HEK293T (cell line): ENCODE measurements at regions not wholly inside any gene's neighbourhood (a gene's known extent, or its start where the extent isn't known, plus 50 kb on each side); places are given as distances from the start of the nearest gene placed in this dataset.

Experiments
- CTCF ChIA-PET: fragments of 350-600 bp; formaldehyde crosslinking; extraction: SDS; loops from one replicate; lab custom pipeline; 2021; ENCODE audit warnings: antibody characterized with exemption, inconsistent platforms; lab: Yijun Ruan, JAX
- POLR2A ChIA-PET: fragments of 350-600 bp; formaldehyde crosslinking; extraction: SDS; loops from one replicate; lab custom pipeline; 2020; ENCODE audit warnings: antibody characterized with exemption, inconsistent platforms; lab: Yijun Ruan, JAX
- DNase-seq: peaks from one replicate; pipeline ENCODE4 v3.0.0; 2012; ENCODE audit warnings: mixed read lengths; ENCODE audit errors: extremely low spot score
- ARNT ChIP-seq: fragments of 450-650 bp; IDR thresholded peaks from 2 replicates; pipeline ENCODE4 v1.6.1; 2017; ENCODE audit warnings: mild to moderate bottlenecking
- BHLHE40 ChIP-seq: fragments of 450-650 bp; IDR thresholded peaks from 2 replicates; pipeline ENCODE4 v1.6.1; 2016; ENCODE audit warnings: mild to moderate bottlenecking, moderate library complexity, borderline replicate concordance
- CTBP1 ChIP-seq: fragments of 450-650 bp; IDR thresholded peaks from 2 replicates; pipeline ENCODE4 v1.6.1; 2016; ENCODE audit warnings: borderline replicate concordance
- ELF4 ChIP-seq: fragments of 450-650 bp; IDR thresholded peaks from 2 replicates; pipeline ENCODE4 v1.6.1; 2017; ENCODE audit warnings: antibody characterized with exemption
- FOXA1 ChIP-seq: fragments of 450-650 bp; IDR thresholded peaks from 2 replicates; pipeline ENCODE4 v1.6.1; 2016; ENCODE audit warnings: mild to moderate bottlenecking
- FOXK2 ChIP-seq: fragments of 450-650 bp; IDR thresholded peaks from 2 replicates; pipeline ENCODE4 v1.6.1; 2016; ENCODE audit warnings: mild to moderate bottlenecking
- FOXM1 ChIP-seq: fragments of 450-650 bp; IDR thresholded peaks from 2 replicates; pipeline ENCODE4 v1.6.1; 2017; ENCODE audit warnings: mild to moderate bottlenecking, borderline replicate concordance
- HDGF ChIP-seq: fragments of 450-650 bp; IDR thresholded peaks from 2 replicates; pipeline ENCODE4 v1.6.1; 2017; ENCODE audit warnings: antibody characterized with exemption, borderline replicate concordance
- L3MBTL2 ChIP-seq: fragments of 450-650 bp; conservative IDR thresholded peaks from 2 replicates; pipeline ENCODE4 v1.6.1; 2016; ENCODE audit warnings: mild to moderate bottlenecking
- LEF1 ChIP-seq: fragments of 450-650 bp; IDR thresholded peaks from 2 replicates; pipeline ENCODE4 v1.6.1; 2017; ENCODE audit warnings: mild to moderate bottlenecking, borderline replicate concordance
- NFRKB ChIP-seq: fragments of 450-650 bp; IDR thresholded peaks from 2 replicates; pipeline ENCODE4 v1.6.1; 2016; ENCODE audit warnings: mild to moderate bottlenecking, moderate library complexity
- PKNOX1 ChIP-seq: fragments of 450-650 bp; IDR thresholded peaks from 2 replicates; pipeline ENCODE4 v1.6.1; 2016
- SP1 ChIP-seq: fragments of 450-650 bp; IDR thresholded peaks from 2 replicates; pipeline ENCODE4 v1.6.1; 2017
- SUZ12 ChIP-seq: fragments of 450-650 bp; IDR thresholded peaks from 2 replicates; pipeline ENCODE4 v1.6.1; 2016; ENCODE audit warnings: mild to moderate bottlenecking
- TARDBP ChIP-seq: fragments of 450-650 bp; IDR thresholded peaks from 2 replicates; pipeline ENCODE4 v1.6.1; 2016
- ZNF384 ChIP-seq: fragments of 450-650 bp; IDR thresholded peaks from 2 replicates; pipeline ENCODE4 v1.6.1; 2016

GRCh38 chr2:34838408-34838807, 1239.3 kb upstream of the FAM98A start:
- ChIA-PET POLR2A (no interaction called here), CTCF (no interaction called here)
- DNase-seq: no peak

GRCh38 chr2:34836361-34836760, 1237.3 kb upstream of the FAM98A start:
- POLR2A ChIA-PET: no interaction called here

More at GRCh38 chr2:34838408-34838807, 1239.3 kb upstream of the FAM98A start:
- TF ChIP-seq SP1: no peak
- no peak for TF ChIP-seq L3MBTL2

GRCh38 chr2:34831096-34831495, 1232.0 kb upstream of the FAM98A start:
- TF ChIP-seq ELF4 (no peak), LEF1 (no peak), SUZ12 (no peak), L3MBTL2 (no peak), FOXK2 (no peak)
- POLR2A ChIA-PET: no interaction called here
- no peak for DNase-seq
- CTCF ChIA-PET: no interaction called here

More at GRCh38 chr2:34836361-34836760, 1237.3 kb upstream of the FAM98A start:
- TF ChIP-seq FOXM1 (no peak), PKNOX1 (no peak), SUZ12 (no peak), L3MBTL2 (no peak), SP1 (no peak)
- CTCF ChIA-PET: no interaction called here
- DNase-seq: no peak

GRCh38 chr2:34828481-34828880, 1229.4 kb upstream of the FAM98A start:
- CTCF ChIA-PET: no interaction called here
- TF ChIP-seq NFRKB (no peak), TARDBP (no peak), SP1 (no peak), FOXK2 (no peak)
- DNase-seq: no peak
- POLR2A ChIA-PET: no interaction called here

- CTCF ChIA-PET: no interaction called here
- POLR2A ChIA-PET: no interaction called here
Observed at GRCh38 chr2:34827398-34827797, 1228.3 kb upstream of the FAM98A start.

GRCh38 chr2:34825686-34826085, 1226.6 kb upstream of the FAM98A start:
- TF ChIP-seq L3MBTL2 (no peak), SUZ12 (no peak), ARNT (no peak), TARDBP (no peak), FOXA1 (no peak), FOXK2 (no peak), ZNF384 (no peak), SP1 (no peak), NFRKB (no peak), HDGF (no peak), BHLHE40 (no peak), FOXM1 (no peak), PKNOX1 (no peak), ELF4 (no peak), LEF1 (no peak), CTBP1 (no peak)
- no peak for DNase-seq
- ChIA-PET CTCF (no interaction called here), POLR2A (no interaction called here)

More at GRCh38 chr2:34827398-34827797, 1228.3 kb upstream of the FAM98A start:
- DNase-seq: no peak
- no peak for TF ChIP-seq SUZ12
- no peak for TF ChIP-seq BHLHE40
- no peak for TF ChIP-seq ELF4

- ChIA-PET CTCF (no interaction called here), POLR2A (no interaction called here)
- no peak for DNase-seq
- TF ChIP-seq TARDBP: no peak
- TF ChIP-seq ARNT: no peak
- no peak for TF ChIP-seq PKNOX1
- no peak for TF ChIP-seq FOXK2
- TF ChIP-seq BHLHE40: no peak
Observed at GRCh38 chr2:34822616-34823015, 1223.5 kb upstream of the FAM98A start.

- TF ChIP-seq ZNF384: no peak
- no peak for TF ChIP-seq PKNOX1
- TF ChIP-seq BHLHE40: no peak
- no peak for TF ChIP-seq TARDBP
- no peak for TF ChIP-seq ELF4
- no peak for TF ChIP-seq CTBP1
- TF ChIP-seq FOXA1: no peak
- no peak for TF ChIP-seq SP1
- no peak for TF ChIP-seq FOXK2
- TF ChIP-seq NFRKB: no peak
- no peak for TF ChIP-seq L3MBTL2
- no peak for TF ChIP-seq HDGF
- TF ChIP-seq FOXM1: no peak
- no peak for TF ChIP-seq ARNT
- TF ChIP-seq LEF1: no peak
- CTCF ChIA-PET: no interaction called here
- DNase-seq: no peak
- POLR2A ChIA-PET: no interaction called here
Observed at GRCh38 chr2:34815052-34815741, 1216.1 kb upstream of the FAM98A start.
